HG03066 (cell line): ENCODE measurements at regions not wholly inside any gene's neighbourhood (a gene's known extent, or its start where the extent isn't known, plus 50 kb on each side); places are given as distances from the start of the nearest gene placed in this dataset.
"Not testable (repeated sequence)": the region's sequence is repeated elsewhere in the genome, so short reads cannot be mapped to it uniquely, and the experiment has no call there.

Experiments used
- ATAC-seq: cut with Tn5 transposase; IDR thresholded peaks from one replicate; pipeline ENCODE4 v1.9.1; 2021; ENCODE audit warnings: low read depth; ENCODE audit not compliant: unreplicated experiment

DNA sequence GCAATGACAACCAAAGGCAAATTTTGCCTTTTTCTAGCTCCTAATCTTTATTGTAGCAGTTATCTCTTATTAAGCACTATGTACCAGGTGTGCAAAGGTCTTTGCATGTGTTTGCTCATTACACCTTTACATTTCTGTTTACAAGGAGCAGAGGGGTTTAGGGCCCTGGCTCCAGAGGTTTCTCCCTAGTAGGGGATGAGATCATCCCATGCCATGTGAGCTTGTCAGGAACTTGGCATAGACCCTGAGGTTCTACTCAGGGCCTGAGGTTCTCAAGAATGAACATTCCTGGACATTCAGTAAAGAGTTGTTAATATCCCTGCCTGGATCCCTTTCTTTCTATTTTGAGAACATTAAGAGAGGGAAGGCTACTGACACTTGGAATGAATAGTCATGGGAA is 292.0 kb downstream of the RPAP3 start:
- ATAC-seq = no peak

DNA sequence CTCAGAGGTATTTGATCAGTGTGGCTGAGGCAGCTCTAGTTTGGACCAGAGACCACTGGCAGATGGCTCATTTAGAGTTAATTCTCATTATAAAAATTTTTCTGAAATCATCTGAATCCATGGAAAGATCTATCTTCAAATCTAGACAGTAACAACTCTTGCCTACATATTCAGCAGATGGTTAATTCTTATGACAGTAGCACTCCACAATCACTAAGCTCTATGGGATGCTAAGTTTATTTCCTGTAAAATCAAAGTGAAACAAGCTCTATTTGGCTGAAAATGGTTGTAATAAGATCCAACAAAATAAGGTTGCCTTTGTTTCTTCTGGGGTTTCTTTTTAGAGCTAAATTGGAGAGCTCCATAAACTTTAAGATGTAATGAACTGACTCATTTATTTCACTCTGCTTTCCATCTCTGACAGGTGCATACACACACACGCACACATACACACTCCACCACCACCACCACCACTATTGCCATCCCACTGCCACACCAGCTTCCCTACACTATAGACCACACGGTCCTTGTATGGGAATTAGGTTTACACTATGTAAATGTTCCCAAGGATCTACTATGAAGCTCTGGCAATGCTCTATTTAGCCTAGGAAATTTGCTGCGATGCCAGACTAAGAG is 293.1 kb downstream of the RPAP3 start:
- ATAC-seq = no peak

DNA sequence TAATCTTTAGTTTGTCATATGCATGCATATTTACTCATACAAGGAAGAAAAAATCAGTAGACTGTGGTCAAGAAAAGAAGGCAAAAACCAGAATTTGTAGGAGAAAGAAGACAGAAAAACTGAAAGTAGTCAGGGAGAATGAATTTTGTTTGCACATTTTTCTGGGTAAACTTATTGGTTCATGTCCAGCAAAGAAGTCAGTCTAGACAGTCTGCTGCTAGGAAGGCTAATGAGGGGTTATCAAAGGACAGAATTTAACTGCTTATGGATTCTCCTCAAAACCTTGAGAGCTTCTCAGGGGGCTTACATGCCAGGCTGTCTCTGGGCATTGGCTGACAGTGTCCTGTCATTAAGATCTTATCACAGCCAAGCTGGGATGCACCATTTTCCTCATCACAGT is 293.9 kb downstream of the RPAP3 start:
- no peak for ATAC-seq

DNA sequence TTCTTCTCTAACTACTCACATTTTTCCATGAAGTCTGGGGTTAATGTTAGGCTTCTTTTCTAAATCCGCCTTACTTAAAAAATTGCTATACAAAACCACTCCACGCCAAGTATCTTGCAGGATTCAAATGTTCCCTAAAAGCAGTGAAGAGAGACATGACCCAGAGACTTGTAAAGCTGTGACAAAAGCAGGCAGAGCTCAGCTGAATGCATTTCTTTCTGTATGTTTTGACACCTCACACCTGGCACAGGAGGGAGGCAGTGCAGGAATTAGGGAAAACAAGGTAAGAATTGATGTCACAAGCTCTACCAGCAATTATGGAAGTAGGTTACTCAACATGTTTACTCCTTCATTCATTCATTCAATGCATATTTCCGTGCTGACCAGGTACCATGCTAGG is 295.0 kb downstream of the RPAP3 start:
- no peak for ATAC-seq

DNA sequence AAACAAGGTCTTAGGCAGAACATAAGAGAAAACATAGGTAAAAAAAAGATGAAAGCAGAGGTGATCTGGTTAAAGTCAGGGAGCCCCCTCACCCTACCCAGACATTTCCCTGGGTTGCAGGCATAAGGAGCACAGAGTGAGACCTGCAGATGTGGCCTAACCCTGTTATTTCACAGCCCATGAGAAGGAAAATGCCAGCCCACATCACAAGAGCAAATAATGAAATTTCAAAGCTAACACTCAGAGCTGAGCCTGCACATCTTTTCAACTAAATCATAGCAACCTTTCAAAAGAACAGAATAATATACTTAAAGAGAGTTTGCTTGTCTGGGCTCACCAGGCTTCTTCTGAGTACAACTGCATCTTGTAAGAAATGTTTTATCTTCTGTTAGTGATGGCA is 295.4 kb downstream of the RPAP3 start:
- ATAC-seq = no peak

DNA sequence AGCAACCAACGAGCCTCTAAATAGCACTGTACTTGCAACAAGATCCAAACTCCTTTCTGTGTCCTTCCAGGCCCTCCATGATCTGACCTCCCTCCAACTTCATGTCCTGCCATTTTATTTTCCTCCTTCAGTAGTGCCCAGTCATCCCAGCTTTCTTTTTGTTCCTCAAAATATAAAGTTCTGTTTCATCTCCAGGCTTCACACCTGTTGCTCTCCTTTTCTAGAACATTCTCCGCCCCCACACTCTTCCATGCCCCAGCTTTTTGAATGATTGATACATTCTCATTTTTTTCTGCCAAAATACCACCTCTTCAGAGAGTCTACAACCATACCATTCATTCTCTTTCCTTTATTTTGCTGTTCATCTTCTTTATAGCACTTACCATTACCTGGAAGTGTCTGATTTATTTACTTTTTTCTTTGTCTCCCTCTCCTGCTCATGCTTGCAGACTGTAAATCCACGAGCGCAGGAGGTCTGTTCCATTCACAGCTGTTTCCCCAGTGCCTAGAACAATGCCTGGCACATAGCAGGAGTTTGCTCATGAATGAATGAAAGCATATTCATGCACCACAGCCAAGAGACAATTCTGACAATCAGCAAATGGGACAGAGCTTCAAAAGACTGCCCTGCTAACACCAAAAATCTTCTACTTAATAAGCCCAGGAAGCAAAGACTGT is 296.4 kb downstream of the RPAP3 start:
- ATAC-seq = no peak

DNA sequence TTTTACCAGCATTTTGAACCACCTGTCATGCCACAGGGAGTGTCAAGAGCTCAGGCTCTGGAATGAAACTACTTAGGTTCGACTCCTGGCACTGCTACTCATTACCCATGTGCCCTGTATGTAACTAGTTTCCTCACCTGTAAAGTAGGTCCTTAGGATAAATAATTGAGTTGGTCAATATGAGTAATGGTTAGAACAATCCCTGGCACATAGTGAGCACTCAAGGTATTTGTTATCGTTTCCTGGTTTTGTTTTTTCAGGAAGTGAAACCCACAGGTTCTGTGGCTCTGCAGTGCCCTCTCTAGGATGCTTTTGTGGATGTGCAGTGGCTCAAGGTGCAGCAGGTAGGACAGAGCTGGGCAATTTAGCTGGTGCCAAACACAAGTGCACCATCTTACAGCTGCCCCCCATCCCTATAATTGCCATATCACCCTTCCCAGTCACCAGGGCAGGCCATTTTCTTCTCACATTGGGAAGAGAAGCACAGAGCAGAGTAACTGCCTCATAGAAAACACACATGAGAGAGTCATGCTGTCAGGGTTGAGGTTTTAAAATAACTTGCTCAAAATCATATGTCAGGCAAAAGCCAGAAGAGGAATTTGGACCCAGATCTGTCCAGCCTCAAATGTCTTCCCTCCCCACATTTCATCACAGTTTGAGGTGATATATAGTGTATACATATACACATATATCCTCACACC is 297.5 kb downstream of the RPAP3 start:
- peak; percentile 78 for ATAC-seq

DNA sequence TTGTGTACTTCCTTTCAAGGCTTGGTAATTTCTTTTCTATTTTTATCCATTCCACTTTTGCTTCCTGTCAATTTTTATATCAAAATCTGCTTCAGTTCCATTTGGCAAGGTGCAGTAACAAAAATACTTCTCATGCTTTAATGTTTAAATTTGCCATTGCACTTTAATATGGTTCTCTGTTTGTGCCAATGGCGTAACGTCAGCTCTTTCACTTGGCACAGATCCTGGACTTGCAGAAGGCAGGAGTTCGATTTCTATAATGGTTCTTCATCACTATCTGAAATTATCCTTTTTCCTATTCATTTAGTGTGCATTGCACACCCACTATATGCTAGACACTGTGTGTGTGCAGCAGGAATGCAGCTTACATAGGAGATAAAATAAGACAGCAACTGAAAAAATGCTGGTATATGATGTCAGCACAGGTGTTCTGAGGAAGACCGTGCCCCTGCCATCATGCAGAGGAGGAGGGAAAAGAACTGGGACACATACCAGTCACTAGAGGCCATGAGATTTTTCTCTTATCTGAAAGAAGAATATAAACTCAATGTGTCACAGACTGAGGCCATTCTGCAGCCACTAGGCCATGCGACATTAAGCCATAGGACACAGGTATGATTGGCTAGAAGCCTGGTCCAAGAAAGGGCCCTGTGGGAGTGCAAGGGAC is 298.2 kb downstream of the RPAP3 start:
- no peak for ATAC-seq

DNA sequence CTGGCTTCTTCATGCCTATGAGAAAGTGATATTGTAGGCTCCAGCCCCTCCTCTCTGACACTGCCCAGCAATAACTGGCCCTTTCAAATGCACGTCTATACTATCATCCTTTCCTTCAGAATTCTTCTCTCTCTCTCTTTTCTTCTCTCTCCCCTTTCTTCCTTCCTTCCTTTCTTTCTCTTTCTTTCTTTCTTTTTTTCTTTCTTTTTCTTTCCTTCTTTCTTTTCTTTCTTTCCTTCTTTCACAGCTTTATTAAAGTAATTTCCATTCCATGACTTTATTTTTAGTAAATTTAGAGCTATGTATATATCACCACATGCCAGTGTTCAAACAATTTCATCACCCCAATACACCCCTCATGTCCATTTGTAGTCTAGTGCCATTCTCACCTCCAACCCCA is 302.1 kb downstream of the RPAP3 start:
- ATAC-seq = no peak

DNA sequence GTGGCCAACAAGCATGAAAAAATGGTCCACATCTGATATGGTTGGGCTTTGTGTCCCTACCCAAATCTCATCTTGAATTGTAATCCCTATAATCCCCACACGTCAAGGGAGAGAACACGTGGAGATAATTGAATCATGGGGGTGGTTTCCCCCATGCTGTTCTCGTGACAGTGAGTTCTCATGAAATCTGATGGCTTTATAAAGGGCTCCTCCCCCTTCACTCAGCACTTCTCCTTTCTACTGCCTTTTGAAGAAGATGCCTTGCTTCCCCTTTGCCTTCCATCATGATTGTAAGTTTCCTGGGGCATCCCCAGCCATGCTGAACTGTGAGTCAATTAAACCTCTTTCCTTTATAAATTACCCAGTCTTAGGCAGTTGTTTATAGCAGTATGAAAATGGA is 304.6 kb downstream of the RPAP3 start:
- ATAC-seq = not testable (repeated sequence)

DNA sequence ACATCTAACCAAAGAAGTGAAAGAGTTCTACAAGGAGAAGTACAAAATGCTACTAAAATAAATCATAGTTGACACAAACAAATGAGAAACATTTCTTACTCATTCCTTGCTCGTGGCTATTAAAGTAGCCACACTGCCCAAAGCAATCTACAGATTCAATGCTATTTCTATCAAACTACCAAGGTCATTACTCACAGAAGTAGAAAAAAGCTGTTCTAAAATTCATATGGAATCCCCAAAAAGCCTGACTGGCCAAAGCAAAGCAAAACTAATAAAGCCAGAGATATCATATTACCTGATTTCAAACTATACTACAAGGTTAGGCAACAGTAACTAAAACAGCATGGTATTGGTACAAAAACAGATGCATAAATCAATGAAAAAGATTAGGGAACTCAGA is 305.6 kb downstream of the RPAP3 start:
- no peak for ATAC-seq

DNA sequence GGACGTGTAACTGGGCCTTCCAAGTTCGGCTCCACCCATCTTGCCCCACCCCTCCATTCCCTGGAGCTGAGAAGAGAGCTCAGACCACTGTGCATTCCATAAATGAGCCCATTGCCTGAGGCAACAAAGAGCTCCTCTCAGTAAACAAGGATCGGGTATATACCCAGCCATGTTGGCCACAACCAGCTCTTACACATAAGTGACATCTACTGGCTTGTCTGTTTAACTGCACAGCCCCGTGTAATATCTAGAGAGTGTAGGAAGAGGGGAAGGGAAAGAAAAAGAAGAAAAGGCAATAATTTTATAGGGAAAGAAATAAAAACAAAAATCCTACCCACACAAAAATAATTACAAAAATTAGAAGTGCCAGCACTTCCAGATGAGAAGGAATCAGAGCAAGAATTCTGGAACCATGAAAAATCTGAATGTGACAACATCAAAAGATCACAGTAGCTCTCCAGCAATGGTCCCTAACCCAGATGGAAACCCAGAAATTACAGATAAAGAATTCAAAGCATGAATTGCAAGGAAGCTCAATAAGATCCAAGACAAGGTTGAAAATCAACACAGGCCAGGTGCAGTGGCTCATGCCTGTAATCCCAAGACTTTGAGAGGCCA is 308.1 kb downstream of the RPAP3 start:
- ATAC-seq = peak; percentile 74

DNA sequence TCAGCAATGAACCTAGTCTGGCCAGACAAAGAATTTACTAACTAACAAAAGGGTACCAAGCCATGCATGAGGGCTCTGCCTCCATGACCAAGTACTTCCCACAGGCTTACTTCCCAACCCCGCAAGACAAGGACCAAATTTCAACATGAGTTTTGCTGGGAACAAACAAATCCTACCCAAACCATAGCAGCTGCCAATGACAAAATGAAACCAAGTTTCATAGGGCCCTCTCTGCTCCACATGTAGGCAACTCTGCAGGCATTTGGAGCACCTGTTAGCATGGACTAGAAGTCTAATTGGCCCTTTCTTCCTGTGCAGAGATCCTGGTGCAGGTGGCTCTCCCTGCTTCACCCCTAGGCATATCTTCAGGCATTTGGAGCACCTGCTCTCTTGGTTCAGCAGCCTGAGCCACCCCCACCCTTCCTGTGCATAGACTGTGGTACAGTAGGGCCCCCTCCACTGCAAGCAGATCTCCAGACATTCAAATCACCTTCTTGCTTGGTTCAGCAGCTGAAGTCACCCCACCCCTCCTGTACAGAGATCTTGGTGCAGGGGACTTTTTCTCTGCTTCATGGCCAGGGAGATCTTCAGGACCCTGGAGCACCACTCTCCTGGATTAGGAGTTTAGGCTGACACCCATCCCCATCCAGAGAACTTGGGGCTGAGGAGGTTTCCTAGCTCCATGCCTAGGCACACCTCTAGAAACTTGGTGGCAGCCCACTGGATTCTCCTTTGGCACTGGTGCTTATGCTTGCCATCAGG is 308.7 kb downstream of the RPAP3 start:
- ATAC-seq = no peak

DNA sequence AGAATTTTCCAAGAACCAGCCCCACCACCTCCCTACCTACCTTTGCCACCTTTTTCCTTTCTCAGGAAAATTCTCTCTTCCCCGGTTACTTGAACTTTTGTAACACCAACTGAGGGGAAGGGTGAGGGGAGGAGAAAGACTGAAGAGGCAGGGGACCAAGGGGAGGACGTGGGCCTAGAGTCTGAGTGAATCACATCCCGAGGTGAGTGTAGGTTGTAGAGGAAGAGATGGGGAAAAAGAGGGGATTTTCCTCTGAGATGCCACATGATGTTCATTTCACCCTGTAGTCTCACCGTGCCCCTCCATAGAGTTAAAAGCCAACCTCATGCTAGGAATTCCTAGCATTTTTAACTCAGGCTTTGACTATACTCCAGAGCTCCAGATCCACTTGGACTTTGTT is 311.8 kb downstream of the RPAP3 start:
- ATAC-seq = no peak

DNA sequence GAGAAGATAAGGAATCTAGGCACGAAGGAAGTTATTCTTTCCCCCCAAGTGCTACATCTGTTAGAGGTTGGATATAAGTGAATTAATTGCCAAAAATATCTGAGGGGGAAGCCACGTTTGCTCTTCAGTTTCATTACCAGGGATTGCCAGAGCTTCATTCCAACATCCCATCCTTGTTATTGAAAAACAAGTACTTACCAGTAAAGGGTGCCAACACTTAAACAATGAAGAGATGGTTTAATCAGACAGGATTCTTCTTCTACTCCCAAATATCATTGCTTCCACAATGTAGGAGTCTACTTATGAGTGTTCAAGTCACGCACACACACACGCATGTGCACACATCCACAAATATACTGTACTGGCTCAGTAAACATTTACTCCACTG is 312.4 kb downstream of the RPAP3 start:
- no peak for ATAC-seq

DNA sequence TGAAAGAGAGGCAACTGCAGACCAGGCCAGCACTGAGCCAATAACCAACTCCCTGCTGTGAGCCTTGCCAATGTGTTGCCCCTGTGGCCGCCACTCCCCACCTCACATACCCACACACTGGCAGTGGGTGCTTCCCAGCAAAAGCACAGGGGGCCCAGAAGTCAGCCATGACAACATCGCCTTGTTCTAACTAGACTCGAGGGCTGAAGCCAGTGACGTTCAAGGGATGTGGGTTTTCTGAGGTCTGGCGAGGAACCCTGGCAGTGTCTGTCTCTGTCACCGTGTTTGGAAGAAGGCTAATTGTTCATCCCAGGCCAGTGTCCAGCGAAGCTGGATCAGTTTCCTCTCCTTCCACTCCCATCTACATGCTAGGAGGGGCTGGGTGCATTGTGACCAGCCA is 311.8 kb upstream of the AMIGO2 start:
- ATAC-seq = no peak

DNA sequence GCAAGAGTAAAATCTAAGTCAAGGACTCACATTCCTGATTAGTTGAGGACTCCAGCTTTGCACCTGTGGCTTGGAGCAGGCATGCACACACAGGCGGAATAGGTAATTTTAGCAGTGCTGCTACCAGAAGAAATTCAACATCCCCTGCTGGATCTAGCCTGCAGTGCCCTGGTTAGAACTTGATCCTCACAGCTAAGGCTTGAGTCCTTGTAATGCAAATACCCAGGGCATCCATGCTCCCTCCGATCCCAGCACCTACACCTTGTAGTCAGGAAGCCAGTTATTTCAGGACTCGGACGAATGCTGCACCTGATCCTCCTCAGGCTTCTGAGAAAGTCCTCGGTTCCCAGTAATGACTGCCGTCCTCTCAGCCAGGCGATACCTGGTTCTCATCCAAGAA is 309.0 kb upstream of the AMIGO2 start:
- ATAC-seq = no peak

DNA sequence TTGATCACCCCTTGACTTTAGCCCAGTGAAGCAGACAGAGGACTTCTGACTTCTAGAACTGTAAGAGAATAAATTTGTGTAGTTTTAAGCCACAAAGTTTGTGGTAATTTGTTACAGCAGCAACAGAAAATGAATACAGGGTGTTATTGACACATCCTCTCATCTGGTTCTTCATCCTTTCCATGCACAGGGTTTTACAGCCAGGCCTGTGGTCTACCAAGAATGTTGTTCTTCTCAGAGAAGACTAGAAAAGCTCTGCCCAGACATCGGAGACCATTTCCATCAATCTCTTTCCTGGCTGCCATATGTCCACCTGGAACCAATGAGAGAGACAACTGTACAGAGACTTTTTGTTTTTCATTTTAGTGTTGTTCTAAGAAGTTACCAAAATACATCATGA is 308.2 kb upstream of the AMIGO2 start:
- ATAC-seq = no peak

DNA sequence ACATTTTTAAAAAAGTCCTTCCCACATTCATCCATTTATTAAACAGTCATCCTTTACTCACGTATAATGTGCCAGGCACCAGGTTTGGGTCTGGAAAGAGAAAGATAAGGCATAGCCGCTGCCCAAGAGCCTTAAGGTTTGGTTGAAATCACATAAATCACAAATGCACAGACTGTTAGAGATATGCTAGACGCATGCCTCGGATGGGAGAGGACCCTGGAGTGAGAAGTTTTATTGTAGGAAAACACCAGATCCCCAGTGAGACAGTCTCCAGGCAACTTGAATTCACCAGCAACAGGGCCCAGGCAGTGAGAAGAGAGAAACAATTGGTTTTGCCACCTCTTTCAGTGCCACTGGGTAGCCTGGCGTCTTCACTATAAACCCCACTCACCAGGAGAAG is 305.9 kb upstream of the AMIGO2 start:
- no peak for ATAC-seq

DNA sequence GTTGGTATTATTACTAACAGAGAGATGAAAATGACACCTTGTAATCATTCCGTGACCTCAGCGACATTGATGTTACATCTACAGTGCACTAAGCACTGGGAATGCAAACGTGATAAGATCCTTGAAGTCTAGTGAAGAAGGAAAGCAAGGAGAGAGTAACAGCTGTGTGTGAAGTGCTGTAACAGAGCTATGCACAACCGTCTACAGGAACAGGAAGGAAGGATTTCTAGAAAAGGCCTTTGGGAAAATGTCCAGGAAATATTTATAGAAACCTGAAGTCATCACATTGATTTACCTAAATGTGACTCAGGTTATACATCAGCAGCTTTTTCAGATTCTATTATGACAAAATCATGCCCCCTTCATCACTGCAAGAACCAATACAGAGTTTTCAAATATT is 304.2 kb upstream of the AMIGO2 start:
- ATAC-seq = no peak
